Breast epithelium (tissue), 4 donors: ENCODE measurements at regions not wholly inside any gene's neighbourhood (a gene's known extent, or its start where the extent isn't known, plus 50 kb on each side); places are given as distances from the start of the nearest gene placed in this dataset.

Experiments used
- DNase-seq, 2 donors: peaks; one replicate each; pipeline ENCODE4 v3.0.0-alpha.2; 2019; ENCODE audit warnings: low spot score in 2 of 2
- H3K27ac ChIP-seq, 2 donors: fragments of 200-600 bp; sonication (generic) in 1 of 2; one replicate each; pipeline ENCODE4 v1.5.1; 2016 to 2019; ENCODE audit warnings: mild to moderate bottlenecking in 1 of 2
- H3K27me3 ChIP-seq, 2 donors: fragments of 200-600 bp; sonication (generic) in 1 of 2; one replicate each; pipeline versions ENCODE4 v1.5.1 to v1.6.0; 2017 to 2019; ENCODE audit warnings: control low read depth in 1 of 2, mild to moderate bottlenecking in 1 of 2
- H3K36me3 ChIP-seq: fragments of 200-600 bp; one replicate; pipeline ENCODE4 v1.5.1; 2019
- H3K4me1 ChIP-seq, 2 donors: fragments of 200-600 bp; sonication (generic); one replicate each; pipeline ENCODE4 v1.5.1; 2016 to 2019; ENCODE audit warnings: control low read depth in 1 of 2
- H3K4me3 ChIP-seq, 3 donors: fragments of 200-600 bp; sonication (generic); 1 replicate in 2 of 3; 2 replicates in 1 of 3; pipeline ENCODE4 v1.5.1; 2016 to 2019; ENCODE audit warnings: mild to moderate bottlenecking in 3 of 3, moderate library complexity in 2 of 3
- H3K9me3 ChIP-seq, 2 donors: fragments of 200-600 bp; sonication (generic) in 1 of 2; one replicate each; pipeline ENCODE4 v1.5.1; 2016 to 2019; ENCODE audit warnings: control low read depth in 1 of 2
- CTCF ChIP-seq, 3 donors: fragments of 450-650 bp; IDR thresholded peaks; one replicate each; pipeline ENCODE4 v1.5.1; 2016 to 2017; ENCODE audit warnings: antibody characterized with exemption in 3 of 3, mild to moderate bottlenecking in 3 of 3, moderate library complexity in 3 of 3
- POLR2A ChIP-seq: fragments of 450-650 bp; IDR thresholded peaks from one replicate; pipeline ENCODE4 v1.6.1; 2016; ENCODE audit warnings: antibody characterized with exemption, mild to moderate bottlenecking, moderate library complexity
- POLR2AphosphoS5 ChIP-seq, 3 donors: sonication (generic); formaldehyde crosslinking; IDR thresholded peaks; one replicate each; pipeline ENCODE4 v1.6.1; 2017; ENCODE audit warnings: antibody characterized with exemption in 3 of 3
- intact Hi-C: fragments of 100-400 bp; cut with DNase I; formaldehyde crosslinking; loops from one replicate; pipeline ENCODE4 v1.15.1; 2023; ENCODE audit warnings: low total_unique reads

DNA sequence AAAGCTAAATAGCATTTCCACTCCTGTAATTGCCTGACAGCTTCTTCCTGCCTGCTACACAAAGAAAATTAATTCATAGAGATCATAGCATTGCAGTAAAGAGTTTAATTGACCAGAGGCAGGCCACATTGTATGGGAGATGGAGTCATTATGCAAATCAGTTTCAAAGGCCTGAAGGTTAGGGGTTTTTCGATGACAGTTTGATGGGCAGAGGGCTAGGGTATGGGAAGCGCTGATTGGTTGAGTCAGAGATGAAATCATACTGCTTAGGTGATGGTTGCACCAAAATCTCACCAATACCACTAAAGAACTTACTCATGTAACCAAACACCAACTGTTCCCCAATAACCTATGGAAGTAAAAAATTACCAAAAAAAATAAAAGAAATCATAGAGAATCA lies 599.0 kb downstream of the NUP35 start:
- H3K9me3 ChIP-seq = no peaks in the 10 kb centered on the region
- no peaks in the 10 kb centered on the region for H3K36me3 ChIP-seq
- TF ChIP-seq POLR2AphosphoS5 (IDR thresholded peaks at IDR 0.05) (no peak), POLR2A (no peak), CTCF (IDR thresholded peaks at IDR 0.05) (no peak)
- H3K27me3 ChIP-seq = no peaks in the 10 kb centered on the region
- H3K4me3 ChIP-seq = no peak overlapping the region
- H3K27ac ChIP-seq = no peak overlapping the region
- no peak for DNase-seq
- H3K4me1 ChIP-seq = no peaks in the 10 kb centered on the region
- intact Hi-C loops = no loop called here

DNA sequence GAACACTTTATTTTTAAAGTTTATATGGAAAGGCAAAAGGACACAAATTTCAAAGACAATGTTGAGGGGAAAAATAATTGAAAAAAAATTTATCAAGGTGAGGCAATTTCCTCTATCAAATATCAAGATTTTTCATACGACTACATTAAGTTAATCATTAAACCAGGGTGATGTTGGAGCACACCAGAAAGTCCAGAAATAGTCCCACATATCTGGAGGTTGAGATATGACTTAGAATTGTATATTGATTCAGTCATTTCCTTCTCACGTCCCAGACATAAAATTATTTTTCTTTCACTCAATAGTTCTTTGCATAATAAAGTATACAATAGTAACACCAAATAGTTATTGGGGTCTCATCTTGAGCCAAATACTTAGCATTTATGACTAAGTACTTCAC lies 605.1 kb downstream of the NUP35 start:
- no peaks in the 10 kb centered on the region for H3K4me1 ChIP-seq
- H3K9me3 ChIP-seq = no peaks in the 10 kb centered on the region
- no peak for DNase-seq
- intact Hi-C loops = no loop called here
- H3K27me3 ChIP-seq = no peaks in the 10 kb centered on the region
- no peak overlapping the region for H3K4me3 ChIP-seq
- TF ChIP-seq CTCF (IDR thresholded peaks at IDR 0.05) (no peak), POLR2A (no peak), POLR2AphosphoS5 (IDR thresholded peaks at IDR 0.05) (no peak)
- no peak overlapping the region for H3K27ac ChIP-seq
- no peaks in the 10 kb centered on the region for H3K36me3 ChIP-seq

GRCh38 chr2:183740241-183740640 lies 616.0 kb downstream of the NUP35 start:
- intact Hi-C loops = no loop called here

DNA sequence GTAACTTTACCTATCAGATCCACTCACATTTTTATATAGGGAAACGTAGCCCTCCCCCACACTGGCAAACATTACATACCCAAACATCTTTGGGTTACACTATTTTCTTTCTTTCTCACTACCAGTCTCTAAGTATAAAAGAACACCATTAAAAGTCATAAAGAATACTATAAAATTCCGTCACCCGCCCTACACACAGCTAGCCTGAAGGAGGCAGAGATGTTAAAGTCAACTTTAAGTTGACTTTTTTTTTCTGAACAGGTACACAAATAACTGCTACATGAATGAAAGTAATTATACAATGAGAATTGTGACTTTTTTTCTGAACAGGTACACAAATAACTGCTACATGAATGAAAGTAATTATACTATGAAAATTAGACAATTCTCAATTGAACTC lies 628.3 kb downstream of the NUP35 start:
- TF ChIP-seq CTCF (IDR thresholded peaks at IDR 0.05) = no peak
- TF ChIP-seq POLR2A = no peak
- no peak for TF ChIP-seq POLR2AphosphoS5 (IDR thresholded peaks at IDR 0.05)
- H3K9me3 ChIP-seq = no peaks in the 10 kb centered on the region

More at GRCh38 chr2:183740241-183740640, 616.0 kb downstream of the NUP35 start:
- peaks cover 1% of the 10 kb centered on the region for H3K36me3 ChIP-seq
- no peak overlapping the region for H3K4me3 ChIP-seq
- H3K4me1 ChIP-seq = no peaks in the 10 kb centered on the region
- TF ChIP-seq CTCF (IDR thresholded peaks at IDR 0.05) (no peak), POLR2AphosphoS5 (IDR thresholded peaks at IDR 0.05) (no peak), POLR2A (no peak)
- no peaks in the 10 kb centered on the region for H3K9me3 ChIP-seq
- no peak for DNase-seq
- H3K27ac ChIP-seq = no peak overlapping the region
- H3K27me3 ChIP-seq = no peaks in the 10 kb centered on the region

DNA sequence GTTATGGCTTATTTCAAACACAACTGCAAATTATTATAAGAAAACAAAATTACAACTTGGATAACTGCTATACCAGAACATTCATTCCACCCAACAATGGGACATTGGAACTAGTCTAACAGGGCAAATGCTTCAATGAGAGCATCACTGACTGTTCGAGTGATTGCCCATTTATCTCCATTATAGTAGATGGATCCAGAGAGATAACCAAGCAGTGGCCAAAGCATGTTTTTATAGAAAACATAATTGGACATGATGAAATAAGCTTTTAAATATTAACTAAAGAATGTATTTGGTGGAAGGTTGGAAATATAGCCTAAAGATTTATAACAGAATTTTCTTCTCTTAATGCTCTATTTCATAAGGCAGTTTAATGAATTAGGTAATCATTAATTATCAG lies 634.8 kb downstream of the NUP35 start:
- no peaks in the 10 kb centered on the region for H3K36me3 ChIP-seq
- TF ChIP-seq POLR2A (no peak), CTCF (IDR thresholded peaks at IDR 0.05) (no peak), POLR2AphosphoS5 (IDR thresholded peaks at IDR 0.05) (no peak)
- DNase-seq = no peak
- intact Hi-C loops = no loop called here
- H3K4me3 ChIP-seq = no peak overlapping the region
- no peaks in the 10 kb centered on the region for H3K9me3 ChIP-seq
- H3K27ac ChIP-seq = no peak overlapping the region
- no peaks in the 10 kb centered on the region for H3K27me3 ChIP-seq
- no peaks in the 10 kb centered on the region for H3K4me1 ChIP-seq

More for the DNA sequence above, 628.3 kb downstream of the NUP35 start:
- no peak overlapping the region for H3K4me3 ChIP-seq
- no peaks in the 10 kb centered on the region for H3K27me3 ChIP-seq
- no peak for DNase-seq
- intact Hi-C loops = no loop called here
- no peak overlapping the region for H3K27ac ChIP-seq
- no peaks in the 10 kb centered on the region for H3K36me3 ChIP-seq
- no peaks in the 10 kb centered on the region for H3K4me1 ChIP-seq
